GM06990 (cell line): ENCODE measurements at regions not wholly inside any gene's neighbourhood (a gene's known extent, or its start where the extent isn't known, plus 50 kb on each side); places are given as distances from the start of the nearest gene placed in this dataset.

Experiments
- DNase-seq: peaks from one replicate; pipeline ENCODE4 v3.0.0-alpha.2; 2011; ENCODE audit not compliant: insufficient read length; ENCODE audit errors: extremely low read depth
- H3K27me3 ChIP-seq: replicated peaks from 2 replicates; pipeline ENCODE4 v1.6.0; 2011; ENCODE audit warnings: low read length; ENCODE audit not compliant: control insufficient read depth, insufficient read depth
- H3K36me3 ChIP-seq: 2 replicates; pipeline ENCODE4 v1.5.1; 2011; ENCODE audit warnings: low read length; ENCODE audit not compliant: control insufficient read depth, insufficient read depth
- H3K4me3 ChIP-seq: replicated peaks from 2 replicates; pipeline ENCODE4 v1.5.1; 2011; ENCODE audit warnings: low read depth, mild to moderate bottlenecking, control low read depth, low read length
- CTCF ChIP-seq: IDR thresholded peaks from 2 replicates; pipeline ENCODE4 v1.5.1; 2011; ENCODE audit warnings: low read length, control low read depth, mild to moderate bottlenecking, inconsistent platforms; ENCODE audit not compliant: insufficient read depth, poor library complexity, severe bottlenecking

GRCh38 chr1:221317537-221317936 is 424.4 kb downstream of the DUSP10 start:
- H3K4me3 ChIP-seq, result no peak overlapping the region
- DNase-seq, result no peak
- no peak for TF ChIP-seq CTCF
- no peaks in the 10 kb centered on the region for H3K36me3 ChIP-seq
- no peaks in the 10 kb centered on the region for H3K27me3 ChIP-seq

- no peak for TF ChIP-seq CTCF
- no peak overlapping the region for H3K4me3 ChIP-seq
- DNase-seq, result no peak
- H3K27me3 ChIP-seq, result no peaks in the 10 kb centered on the region
- no peaks in the 10 kb centered on the region for H3K36me3 ChIP-seq
These were observed 413.9 kb downstream of the DUSP10 start for GRCh38 chr1:221327954-221328353.

GRCh38 chr1:221328371-221328770 is 413.5 kb downstream of the DUSP10 start:
- Histone ChIP-seq H3K36me3 (no peaks in the 10 kb centered on the region), H3K27me3 (no peaks in the 10 kb centered on the region), H3K4me3 (no peak overlapping the region)
- no peak for TF ChIP-seq CTCF
- DNase-seq, result no peak

GRCh38 chr1:221331273-221332183 is 410.4 kb downstream of the DUSP10 start:
- H3K27me3 ChIP-seq, result no peaks in the 10 kb centered on the region
- no peak for TF ChIP-seq CTCF
- no peak for DNase-seq
- H3K36me3 ChIP-seq, result no peaks in the 10 kb centered on the region
- H3K4me3 ChIP-seq, result no peak overlapping the region

- no peak for TF ChIP-seq CTCF
These were observed 407.8 kb downstream of the DUSP10 start for GRCh38 chr1:221334062-221334461.

More at GRCh38 chr1:221334062-221334461, 407.8 kb downstream of the DUSP10 start:
- H3K4me3 ChIP-seq, result no peak overlapping the region
- no peaks in the 10 kb centered on the region for H3K36me3 ChIP-seq
- no peaks in the 10 kb centered on the region for H3K27me3 ChIP-seq
- no peak for DNase-seq
